Iris pigment epithelial cell (primary cell): ENCODE measurements at regions not wholly inside any gene's neighbourhood (a gene's known extent, or its start where the extent isn't known, plus 50 kb on each side); places are given as distances from the start of the nearest gene placed in this dataset.

Experiments
- DNase-seq: peaks from one replicate; pipeline ENCODE4 v3.0.0-alpha.2; 2011; ENCODE audit warnings: low read depth

DNA sequence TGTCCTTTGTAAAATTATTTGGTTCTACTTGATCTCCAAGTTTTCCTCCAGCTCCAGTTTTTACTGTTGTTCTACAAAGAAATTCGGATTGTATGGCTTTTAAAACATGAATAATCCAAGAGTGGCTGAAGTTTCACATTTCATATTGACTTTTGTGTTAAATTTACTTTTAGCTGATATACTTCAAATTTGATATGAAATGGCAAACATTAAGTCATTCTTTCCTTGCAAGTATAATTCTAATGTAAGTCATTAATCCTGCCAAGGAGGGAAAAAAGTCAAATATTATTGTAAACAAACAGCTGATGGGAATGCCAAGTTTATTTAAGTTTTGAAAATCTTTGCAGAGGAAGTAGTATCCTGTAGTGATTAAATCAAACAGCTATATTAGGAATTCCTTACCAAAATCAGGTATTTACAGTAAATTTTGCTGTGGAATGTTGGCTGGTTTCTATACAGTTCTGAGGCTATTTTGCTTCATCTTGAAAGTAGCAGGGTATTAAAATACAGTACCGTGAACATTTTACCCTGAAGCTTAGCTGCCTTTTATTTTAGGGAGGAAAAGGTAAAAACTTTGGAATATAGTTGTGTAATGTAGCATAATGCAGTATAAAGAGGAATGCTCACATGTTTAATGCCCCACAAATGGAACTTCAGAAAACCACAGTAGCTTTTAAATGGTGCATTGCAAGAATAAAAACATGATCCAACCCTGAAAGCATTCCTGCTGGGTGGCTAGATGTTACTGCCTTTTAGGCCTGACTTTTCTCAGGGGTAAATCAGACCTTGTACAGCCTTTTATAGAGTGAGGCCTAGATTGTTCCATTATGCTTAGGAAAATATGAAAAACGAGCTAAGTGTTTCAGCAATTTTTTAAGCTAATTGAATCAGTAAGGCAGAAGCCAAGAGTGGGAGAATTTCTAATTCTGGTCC is 62.7 kb upstream of the NT5C1B start:
- DNase-seq = peak; percentile 85

DNA sequence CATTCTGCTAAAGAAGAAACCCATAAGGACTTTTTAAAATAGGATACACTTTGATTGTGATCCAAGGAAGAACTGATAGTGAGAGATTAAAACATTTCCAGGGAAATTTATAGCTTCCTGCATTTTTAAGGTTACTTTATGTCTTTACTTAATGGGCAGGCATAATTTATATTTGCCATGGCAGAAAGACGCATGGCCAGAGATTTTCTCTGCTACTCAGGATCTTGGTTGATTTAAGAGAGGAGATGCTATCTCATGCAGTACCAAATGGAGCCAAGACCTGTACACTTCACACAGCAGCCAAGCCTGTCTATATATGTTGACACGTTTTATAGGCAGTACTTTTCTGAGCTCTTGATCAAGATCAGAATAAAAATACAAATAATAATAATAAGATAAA is 60.9 kb upstream of the NT5C1B start:
- no peak for DNase-seq

DNA sequence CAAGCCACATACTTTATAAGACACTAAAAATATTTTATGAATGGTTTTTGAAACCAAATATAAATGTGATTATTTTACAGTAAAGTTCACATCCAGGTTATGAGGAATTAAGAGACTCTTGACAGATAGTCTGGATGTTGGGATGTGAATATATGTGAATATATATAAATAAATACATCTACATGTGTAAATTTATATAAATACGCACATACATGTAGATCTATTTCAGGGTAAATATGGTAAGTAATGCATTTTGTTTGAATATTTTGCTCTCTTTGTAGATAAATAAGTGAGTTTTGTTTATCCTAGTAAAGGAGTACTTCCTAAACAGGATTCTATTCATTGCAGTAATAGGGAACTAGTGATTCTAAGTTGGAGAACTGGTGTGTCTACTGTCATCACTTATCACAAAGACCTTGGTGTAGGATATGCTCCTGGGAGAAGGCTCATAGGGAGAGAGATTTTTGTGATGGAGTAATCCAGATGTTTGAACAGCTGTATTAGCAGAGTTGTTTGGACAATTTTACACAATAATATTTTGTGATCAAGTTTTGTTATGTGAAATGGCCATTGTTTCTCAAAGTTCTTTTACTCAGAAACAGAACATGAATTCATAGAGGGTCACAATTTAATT is 60.2 kb upstream of the NT5C1B start:
- DNase-seq = no peak

DNA sequence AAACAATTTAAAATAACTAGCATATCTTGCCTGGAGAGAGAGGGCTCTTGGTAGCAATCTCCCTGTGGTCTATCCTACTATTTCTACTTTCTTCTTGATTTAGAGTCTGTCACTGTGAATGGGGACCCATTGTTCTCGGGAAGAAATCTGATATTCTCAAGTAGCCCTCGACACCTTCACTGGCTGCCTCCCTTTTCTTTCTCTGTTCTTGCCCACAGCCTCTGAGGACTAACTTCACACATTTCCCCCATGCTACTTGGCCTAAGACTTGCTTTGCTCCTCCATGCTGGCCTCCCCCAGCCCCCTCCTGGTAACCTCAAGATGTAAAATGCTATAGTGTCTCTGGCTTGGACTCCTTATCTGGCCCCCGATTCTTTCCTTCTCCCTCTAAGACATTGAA is 58.8 kb upstream of the NT5C1B start:
- no peak for DNase-seq

DNA sequence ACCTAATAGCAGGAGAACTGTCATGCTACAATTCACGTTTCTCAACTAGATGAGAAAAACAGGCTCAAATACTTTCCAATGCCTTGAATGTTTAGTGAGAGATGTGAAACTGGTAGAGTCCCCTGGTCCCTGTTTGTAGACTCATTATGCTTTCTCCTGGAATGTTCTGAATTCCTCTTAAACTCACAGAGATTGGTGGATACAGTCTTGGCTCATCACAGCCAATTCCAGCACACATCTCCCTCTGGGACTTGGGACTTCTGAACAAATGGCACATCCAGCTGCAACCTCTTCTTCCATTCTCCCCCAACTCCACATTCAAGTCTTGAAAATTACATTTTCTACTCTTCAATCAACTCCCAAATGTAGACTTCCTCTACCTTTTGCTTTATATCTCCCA is 58.4 kb upstream of the NT5C1B start:
- DNase-seq = no peak

DNA sequence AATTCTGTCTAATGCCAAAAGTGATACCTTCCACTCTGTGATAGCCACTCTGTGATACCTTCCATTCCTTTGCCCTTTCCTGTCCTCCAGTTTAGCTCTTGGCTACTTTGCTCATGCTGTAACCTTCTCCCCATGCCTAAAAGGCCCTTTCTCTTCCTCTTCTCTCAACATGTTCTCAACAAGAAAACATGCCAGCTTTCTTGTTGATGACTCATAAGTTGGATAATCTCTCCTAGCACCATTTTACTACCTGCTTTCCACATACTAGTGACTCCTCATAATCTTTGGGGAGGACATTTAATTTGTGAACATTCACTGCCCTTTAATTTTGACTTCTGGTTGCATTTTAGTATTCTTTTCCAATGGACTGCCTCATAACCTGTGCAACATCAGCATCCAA is 55.9 kb upstream of the NT5C1B start:
- DNase-seq = peak; percentile 44

DNA sequence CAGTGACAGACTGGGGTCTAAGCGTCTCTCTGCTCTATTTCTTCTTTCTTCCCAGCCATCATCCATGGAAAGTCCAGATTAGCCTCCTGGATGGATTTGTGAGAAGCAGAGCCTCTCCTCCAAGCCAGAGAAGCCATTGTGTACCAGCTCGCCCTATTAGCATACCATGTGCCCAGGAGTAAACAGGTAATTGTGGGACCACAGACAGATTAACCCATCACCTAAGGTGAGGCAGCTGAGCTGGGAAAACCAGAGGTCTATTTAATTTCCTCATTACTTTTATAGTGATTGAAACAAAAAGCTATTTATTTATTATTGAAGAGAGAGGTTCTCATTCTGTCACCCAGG is 54.7 kb upstream of the NT5C1B start:
- no peak for DNase-seq

DNA sequence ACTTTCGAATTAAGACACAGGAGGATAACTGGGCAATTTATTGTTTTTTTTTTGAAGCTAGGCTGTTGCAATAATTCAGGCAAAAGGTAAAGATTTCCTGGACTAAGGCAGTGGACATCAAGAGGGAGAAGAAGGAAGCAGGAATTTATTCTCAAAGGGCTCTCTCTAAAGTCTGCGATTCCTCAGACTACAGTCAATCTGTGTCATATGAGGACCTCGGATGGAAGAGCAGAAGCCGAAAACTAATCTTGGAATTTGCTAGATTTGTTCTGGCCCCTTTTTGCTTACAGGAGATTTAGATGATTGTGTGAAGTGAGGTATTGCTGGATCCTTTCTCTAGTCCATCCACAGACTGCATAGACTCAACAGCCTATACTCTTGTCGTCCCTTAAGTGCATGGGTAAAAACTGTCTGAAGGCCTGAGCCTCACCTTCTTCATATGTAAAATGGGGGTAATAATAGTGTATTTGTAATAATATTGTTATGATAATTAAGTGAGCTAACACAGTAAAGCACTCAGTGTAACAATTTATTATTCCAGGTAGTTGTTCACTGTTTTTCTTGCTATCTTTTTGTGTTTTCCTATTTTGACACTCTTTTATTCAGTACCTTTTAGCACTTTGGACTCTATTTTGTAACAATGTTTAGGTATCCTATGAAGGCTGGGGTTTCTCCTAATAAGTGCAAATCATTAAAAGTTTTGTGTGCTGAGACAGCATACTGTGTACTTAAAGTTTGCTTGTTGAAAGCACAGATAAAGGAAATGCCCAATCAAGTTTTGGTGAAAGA is 54.2 kb upstream of the NT5C1B start:
- DNase-seq = no peak

DNA sequence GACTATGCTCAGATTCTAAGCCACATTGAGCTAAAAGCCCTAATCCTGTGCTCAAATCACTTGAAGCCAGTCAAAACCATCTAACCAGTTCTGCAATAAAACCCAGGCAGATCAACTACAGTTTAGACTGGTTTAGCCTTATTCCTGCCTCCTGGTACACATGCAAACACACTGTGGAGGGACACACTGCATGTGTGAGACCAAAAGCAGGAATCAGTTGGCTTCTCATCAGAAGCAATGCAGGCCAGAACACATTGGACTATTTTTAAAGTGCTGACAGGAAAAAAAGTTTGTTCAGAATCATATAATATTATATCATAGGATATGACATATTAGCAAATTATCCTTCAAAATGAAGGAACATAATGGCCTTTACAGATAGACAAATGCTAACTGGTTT is 52.5 kb upstream of the NT5C1B start:
- no peak for DNase-seq

DNA sequence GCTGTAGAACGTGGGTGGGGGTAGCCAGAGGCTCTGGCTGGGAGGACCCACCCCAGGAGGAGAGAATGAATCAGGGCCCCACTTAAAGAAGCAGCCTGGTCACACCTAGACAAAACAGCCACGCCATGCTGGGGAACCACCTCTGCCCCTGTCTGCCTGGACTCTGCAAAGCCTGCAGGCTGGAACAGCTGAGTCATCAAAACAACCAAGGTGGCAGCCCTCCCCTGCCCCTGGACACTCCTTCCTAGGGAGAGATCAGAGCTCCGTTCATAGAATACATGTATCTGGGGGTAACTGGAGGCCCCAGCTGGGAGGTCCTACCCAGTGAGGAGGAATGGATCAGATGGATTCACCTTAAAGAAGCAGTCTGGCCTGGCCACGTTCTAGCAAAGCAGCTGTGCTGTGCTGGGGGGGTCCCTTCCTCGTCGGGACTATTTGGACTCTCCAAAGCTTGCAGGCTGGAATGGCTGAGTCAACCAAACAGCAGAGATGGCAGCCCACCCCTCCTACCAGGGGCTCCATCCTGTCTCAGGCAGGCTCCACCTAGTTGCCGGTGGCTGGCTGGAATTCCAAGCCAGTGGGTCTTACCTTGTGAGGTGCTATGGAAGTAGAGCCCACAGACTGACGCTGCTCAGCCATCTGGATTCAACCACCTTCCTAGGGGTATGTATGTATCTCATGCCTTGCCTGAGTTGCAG is 50.5 kb upstream of the NT5C1B start:
- DNase-seq = peak; percentile 75
